ENCODE measurements at regions not wholly inside any gene's neighbourhood (a gene's known extent, or its start where the extent isn't known, plus 50 kb on each side); places are given as distances from the start of the nearest gene placed in this dataset. TPM values are rescaled to one million over a fixed set of nuclear protein-coding genes. Genes with fewer than 3 reads are reported as not detected.

GRCh38 chr18:33802955-33803354 is 224.9 kb downstream of the ASXL3 start:
- Histone ChIP-seq H4K20me1 (ENCODE audit: insufficient read depth) (no peaks in the 10 kb centered on the region), H3K36me3 (ENCODE audit: low read depth) (no peaks in the 10 kb centered on the region), H3K27ac (no peak overlapping the region), H3K79me2 (ENCODE audit: insufficient read depth) (no peaks in the 10 kb centered on the region), H3K9me2 (ENCODE audit: insufficient read depth) (no peaks in the 10 kb centered on the region), H3K9me3 (ENCODE audit: low read depth) (no peaks in the 10 kb centered on the region), H2AFZ (no peak overlapping the region), H3K27me3 (replicated peaks; ENCODE audit: insufficient read depth) (no peaks in the 10 kb centered on the region), H3K9ac (no peak overlapping the region), H3K4me3 (no peak overlapping the region), H3K4me2 (ENCODE audit: unreplicated experiment) (no peak overlapping the region), H3K4me1 (ENCODE audit: insufficient read depth) (no peaks in the 10 kb centered on the region), H3F3A (ENCODE audit: insufficient read depth) (no peaks in the 10 kb centered on the region)
- 20 to 26% methylated on average over 2 of the region's 2 CpGs for WGBS, 2 experiments (ENCODE audit: low coverage in 1 of 2, low lambda C conversion rate in 2 of 2, missing lambda C conversion rate in 2 of 2)
- TF ChIP-seq EZH2 (IDR thresholded peaks at IDR 0.05; ENCODE audit: insufficient read depth, poor library complexity, severe bottlenecking) (no peak), EZH2phosphoT487 (IDR thresholded peaks at IDR 0.05; ENCODE audit: insufficient read depth, low read depth) (no peak)
- in situ Hi-C loops (cut with MboI), result no loop called here
- DNase-seq, result no peak

Small RNAs in the stretch of these regions (small RNA-seq; reads per million reads assigned to genes)
- gene RF00019 (ENCODE audit: low read depth, low replicate concordance), result not detected
